CD14-positive monocyte (primary cell): ENCODE measurements at regions not wholly inside any gene's neighbourhood (a gene's known extent, or its start where the extent isn't known, plus 50 kb on each side); places are given as distances from the start of the nearest gene placed in this dataset.

Experiments used
- DNase-seq, 3 donors: peaks; one replicate each; pipeline ENCODE4 v3.0.0-alpha.2; 2011 to 2022
- H2AFZ ChIP-seq: 2 replicates; pipeline ENCODE4 v1.6.0; 2012; ENCODE audit warnings: mild to moderate bottlenecking, low read depth, low read length, inconsistent platforms; ENCODE audit not compliant: insufficient read depth, poor library complexity, severe bottlenecking
- H3K27ac ChIP-seq, 2 donors: 1 replicate in 1 of 2; 2 replicates in 1 of 2; pipeline ENCODE4 v1.5.1; 2012 to 2013; ENCODE audit warnings: low read length in 2 of 2, control low read depth in 1 of 2, inconsistent platforms in 1 of 2, low read depth in 1 of 2, mild to moderate bottlenecking in 1 of 2
- H3K27me3 ChIP-seq, 2 donors: one replicate each; pipeline versions ENCODE4 v1.6.0 to v1.6.1; 2011 to 2013; ENCODE audit warnings: low read length in 2 of 2; ENCODE audit not compliant: control insufficient read depth in 2 of 2, insufficient read depth in 2 of 2
- H3K36me3 ChIP-seq, 2 donors: replicated peaks in 1 of 2; 1 replicate in 1 of 2; 2 replicates in 1 of 2; pipeline versions ENCODE4 v1.5.1 to v1.6.1; 2012 to 2013; ENCODE audit warnings: low read length in 2 of 2, control low read depth in 1 of 2, inconsistent platforms in 1 of 2, mild to moderate bottlenecking in 1 of 2; ENCODE audit not compliant: insufficient read depth in 2 of 2, control insufficient read depth in 1 of 2
- H3K4me1 ChIP-seq, 2 donors: 1 replicate in 1 of 2; 2 replicates in 1 of 2; pipeline versions ENCODE4 v1.5.1 to v1.6.1; 2012 to 2013; ENCODE audit warnings: low read length in 2 of 2, control low read depth in 1 of 2, inconsistent platforms in 1 of 2, mild to moderate bottlenecking in 1 of 2, moderate library complexity in 1 of 2; ENCODE audit not compliant: insufficient read depth in 2 of 2, control insufficient read depth in 1 of 2
- H3K4me2 ChIP-seq: replicated peaks from 2 replicates; pipeline ENCODE3; 2012; ENCODE audit warnings: low read length, moderate library complexity, mild to moderate bottlenecking; ENCODE audit not compliant: poor library complexity, severe bottlenecking; ENCODE audit errors: extremely low read depth
- H3K4me3 ChIP-seq, 3 experiments: fragments of 200-600 bp in 1 of 3; sonication (generic) in 1 of 3; replicated peaks in 1 of 3; 1 replicate in 2 of 3; 2 replicates in 1 of 3; pipeline ENCODE4 v1.5.1; 2011 to 2013; ENCODE audit warnings: low read length in 3 of 3, mild to moderate bottlenecking in 3 of 3, control low read depth in 2 of 3, low read depth in 2 of 3, inconsistent platforms in 1 of 3, moderate library complexity in 1 of 3
- H3K79me2 ChIP-seq: 2 replicates; pipeline ENCODE4 v1.6.0; 2012; ENCODE audit warnings: mild to moderate bottlenecking, control low read depth, inconsistent platforms, low read length, moderate library complexity; ENCODE audit not compliant: insufficient read depth
- H3K9ac ChIP-seq: 2 replicates; pipeline ENCODE4 v1.6.0; 2017; ENCODE audit warnings: low read length, mild to moderate bottlenecking; ENCODE audit not compliant: insufficient read depth, poor library complexity, severe bottlenecking
- H3K9me3 ChIP-seq, 2 donors: replicated peaks in 1 of 2; 1 replicate in 1 of 2; 2 replicates in 1 of 2; pipeline versions ENCODE4 v1.5.1 to v1.6.1; 2012 to 2013; ENCODE audit warnings: low read length in 2 of 2, control low read depth in 1 of 2; ENCODE audit not compliant: control insufficient read depth in 1 of 2, insufficient read depth in 1 of 2
- H4K20me1 ChIP-seq: 2 replicates; pipeline ENCODE4 v1.6.0; 2012; ENCODE audit warnings: mild to moderate bottlenecking, low read length, control low read depth, moderate library complexity; ENCODE audit not compliant: insufficient read depth
- H3K27ac Mint-ChIP-seq, 7 donors: one replicate each; pipeline ENCODE4 v1.8.0; 2020; ENCODE audit warnings: mild to moderate bottlenecking in 7 of 7, mixed read lengths in 7 of 7, moderate library complexity in 6 of 7, inconsistent platforms in 2 of 7
- H3K27me3 Mint-ChIP-seq, 3 donors: one replicate each; pipeline ENCODE4 v1.8.0; 2021 to 2022; ENCODE audit warnings: low read depth in 3 of 3, mild to moderate bottlenecking in 3 of 3, mixed read lengths in 3 of 3, moderate library complexity in 3 of 3, inconsistent platforms in 1 of 3
- H3K36me3 Mint-ChIP-seq, 2 donors: one replicate each; pipeline ENCODE4 v1.8.0; 2020; ENCODE audit warnings: mixed read lengths in 2 of 2, inconsistent platforms in 1 of 2, mild to moderate bottlenecking in 1 of 2
- H3K4me1 Mint-ChIP-seq: one replicate; pipeline ENCODE4 v1.8.0; 2020; ENCODE audit warnings: mild to moderate bottlenecking, mixed read lengths
- H3K4me3 Mint-ChIP-seq, 2 donors: one replicate each; pipeline ENCODE4 v1.8.0; 2020; ENCODE audit warnings: mild to moderate bottlenecking in 2 of 2, mixed read lengths in 2 of 2, moderate library complexity in 1 of 2
- H3K9me3 Mint-ChIP-seq, 7 donors: one replicate each; pipeline ENCODE4 v1.8.0; 2020 to 2022; ENCODE audit warnings: mixed read lengths in 7 of 7, mild to moderate bottlenecking in 6 of 7, moderate library complexity in 6 of 7, inconsistent platforms in 2 of 7
- WGBS: methylation state at CpG from one replicate; pipeline ENCODE4 v1.1.5; 2013; ENCODE audit warnings: missing lambda C conversion rate; ENCODE audit not compliant: insufficient coverage; 5-methylcytosine and 5-hydroxymethylcytosine counted together
- intact Hi-C, 2 donors: fragments of 100-400 bp; cut with micrococcal nuclease; formaldehyde crosslinking; loops; one replicate each; pipeline versions ENCODE4 v1.15.0 to v1.15.1; 2023
- TF ChIP-seq, protein P1 (sequence below): fragments of 200-600 bp; IDR thresholded peaks from one replicate; pipeline ENCODE4 v1.8.0; 2022; ENCODE audit warnings: antibody characterized with exemption, mild to moderate bottlenecking

GRCh38 chr3:113156816-113157333 is 54.5 kb upstream of the BOC start:
- H3K4me3 Mint-ChIP-seq = no peak overlapping the region
- intact Hi-C loops = no loop called here

DNA sequence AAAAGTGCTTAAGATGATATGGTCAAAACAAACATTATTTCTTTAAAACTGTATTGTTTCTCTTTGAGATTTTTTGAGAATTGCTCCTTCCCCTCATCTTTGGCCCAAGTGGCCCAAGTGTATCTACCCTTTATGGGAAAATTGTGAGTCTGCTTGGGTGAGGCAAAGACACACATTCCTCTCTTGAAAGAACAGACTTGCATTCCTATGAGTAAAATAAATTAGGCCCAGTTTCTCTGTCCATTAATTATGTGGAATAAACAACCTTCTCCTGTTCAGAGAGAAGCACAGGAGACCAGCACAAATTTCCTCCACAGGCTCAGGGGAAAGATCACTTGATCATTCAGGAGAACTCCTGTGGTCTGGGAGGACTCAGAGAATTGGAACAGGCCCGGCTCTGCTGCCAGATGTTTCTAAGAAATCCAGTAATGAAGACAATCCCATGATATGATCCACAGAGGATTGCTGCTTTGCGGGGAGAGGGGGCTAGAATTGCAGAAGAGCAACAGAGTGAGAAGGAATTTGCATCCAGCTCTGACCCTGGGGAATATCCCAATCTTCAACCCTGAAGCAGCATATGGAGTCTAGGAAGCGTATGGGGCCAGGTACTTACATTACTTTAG is 53.8 kb upstream of the BOC start:
- Histone ChIP-seq H3K79me2 (no peaks in the 10 kb centered on the region), H3K4me3 (no peak overlapping the region), H3K27me3 (no peaks in the 10 kb centered on the region), H3K36me3 (no peaks in the 10 kb centered on the region), H4K20me1 (no peaks in the 10 kb centered on the region), H3K4me2 (no peak overlapping the region), H3K4me1 (no peaks in the 10 kb centered on the region), H3K27ac (no peak overlapping the region), H2AFZ (no peak overlapping the region), H3K9me3 (no peaks in the 10 kb centered on the region), H3K9ac (no peak overlapping the region)
- H3K4me3 Mint-ChIP-seq = no peak overlapping the region
- H3K27ac Mint-ChIP-seq = no peak overlapping the region
- 100% methylated on average over 2 of the region's 3 CpGs for WGBS
- no peaks in the 10 kb centered on the region for H3K36me3 Mint-ChIP-seq
- no peaks in the 10 kb centered on the region for H3K4me1 Mint-ChIP-seq
- peaks cover 2 to 6% (median 3%) of the 10 kb centered on the region in 3 donors for H3K27me3 Mint-ChIP-seq
- peaks cover 0 to 2% (median 0%) of the 10 kb centered on the region in 7 donors for H3K9me3 Mint-ChIP-seq
- TF ChIP-seq, protein P1, sequence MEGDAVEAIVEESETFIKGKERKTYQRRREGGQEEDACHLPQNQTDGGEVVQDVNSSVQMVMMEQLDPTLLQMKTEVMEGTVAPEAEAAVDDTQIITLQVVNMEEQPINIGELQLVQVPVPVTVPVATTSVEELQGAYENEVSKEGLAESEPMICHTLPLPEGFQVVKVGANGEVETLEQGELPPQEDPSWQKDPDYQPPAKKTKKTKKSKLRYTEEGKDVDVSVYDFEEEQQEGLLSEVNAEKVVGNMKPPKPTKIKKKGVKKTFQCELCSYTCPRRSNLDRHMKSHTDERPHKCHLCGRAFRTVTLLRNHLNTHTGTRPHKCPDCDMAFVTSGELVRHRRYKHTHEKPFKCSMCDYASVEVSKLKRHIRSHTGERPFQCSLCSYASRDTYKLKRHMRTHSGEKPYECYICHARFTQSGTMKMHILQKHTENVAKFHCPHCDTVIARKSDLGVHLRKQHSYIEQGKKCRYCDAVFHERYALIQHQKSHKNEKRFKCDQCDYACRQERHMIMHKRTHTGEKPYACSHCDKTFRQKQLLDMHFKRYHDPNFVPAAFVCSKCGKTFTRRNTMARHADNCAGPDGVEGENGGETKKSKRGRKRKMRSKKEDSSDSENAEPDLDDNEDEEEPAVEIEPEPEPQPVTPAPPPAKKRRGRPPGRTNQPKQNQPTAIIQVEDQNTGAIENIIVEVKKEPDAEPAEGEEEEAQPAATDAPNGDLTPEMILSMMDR = no peak
- DNase-seq = no peak
- intact Hi-C loops = no loop called here

More at GRCh38 chr3:113156816-113157333, 54.5 kb upstream of the BOC start:
- H3K36me3 Mint-ChIP-seq = no peaks in the 10 kb centered on the region
- no peaks in the 10 kb centered on the region for H3K4me1 Mint-ChIP-seq
- peaks cover 2 to 4% (median 3%) of the 10 kb centered on the region in 3 donors for H3K27me3 Mint-ChIP-seq
- TF ChIP-seq, protein P1 = no peak
- Histone ChIP-seq H3K9me3 (no peaks in the 10 kb centered on the region), H3K27ac (no peak overlapping the region), H3K27me3 (no peaks in the 10 kb centered on the region), H3K4me3 (no peak overlapping the region), H3K4me1 (no peaks in the 10 kb centered on the region), H2AFZ (no peak overlapping the region), H3K9ac (no peak overlapping the region), H3K4me2 (no peak overlapping the region), H3K79me2 (no peaks in the 10 kb centered on the region), H3K36me3 (no peaks in the 10 kb centered on the region), H4K20me1 (no peaks in the 10 kb centered on the region)
- DNase-seq = no peak
- no peak overlapping the region for H3K27ac Mint-ChIP-seq
- no CpG with 5 or more reads among the region's 2 CpGs for WGBS
- H3K9me3 Mint-ChIP-seq = peaks cover 0 to 2% (median 0%) of the 10 kb centered on the region in 7 donors
